HEK293T (cell line): ENCODE measurements at regions not wholly inside any gene's neighbourhood (a gene's known extent, or its start where the extent isn't known, plus 50 kb on each side); places are given as distances from the start of the nearest gene placed in this dataset.

ENCODE experiments used
- ARNT ChIP-seq: fragments of 450-650 bp; IDR thresholded peaks from 2 replicates; pipeline ENCODE4 v1.6.1; 2017; ENCODE audit warnings: mild to moderate bottlenecking
- BHLHE40 ChIP-seq: fragments of 450-650 bp; IDR thresholded peaks from 2 replicates; pipeline ENCODE4 v1.6.1; 2016; ENCODE audit warnings: mild to moderate bottlenecking, moderate library complexity, borderline replicate concordance
- FOXM1 ChIP-seq: fragments of 450-650 bp; IDR thresholded peaks from 2 replicates; pipeline ENCODE4 v1.6.1; 2017; ENCODE audit warnings: mild to moderate bottlenecking, borderline replicate concordance
- HDGF ChIP-seq: fragments of 450-650 bp; IDR thresholded peaks from 2 replicates; pipeline ENCODE4 v1.6.1; 2017; ENCODE audit warnings: antibody characterized with exemption, borderline replicate concordance
- L3MBTL2 ChIP-seq: fragments of 450-650 bp; conservative IDR thresholded peaks from 2 replicates; pipeline ENCODE4 v1.6.1; 2016; ENCODE audit warnings: mild to moderate bottlenecking
- SP1 ChIP-seq: fragments of 450-650 bp; IDR thresholded peaks from 2 replicates; pipeline ENCODE4 v1.6.1; 2017
- TARDBP ChIP-seq: fragments of 450-650 bp; IDR thresholded peaks from 2 replicates; pipeline ENCODE4 v1.6.1; 2016
- ZNF384 ChIP-seq: fragments of 450-650 bp; IDR thresholded peaks from 2 replicates; pipeline ENCODE4 v1.6.1; 2016
- TF ChIP-seq, protein P1 (sequence below): fragments of 450-650 bp; IDR thresholded peaks from 2 replicates; pipeline ENCODE4 v1.6.1; 2016

- TF ChIP-seq HDGF (no peak), FOXM1 (no peak), L3MBTL2 (no peak), BHLHE40 (no peak), TARDBP (no peak), SP1 (no peak), ARNT (no peak), ZNF384 (no peak)
- TF ChIP-seq, protein P1, sequence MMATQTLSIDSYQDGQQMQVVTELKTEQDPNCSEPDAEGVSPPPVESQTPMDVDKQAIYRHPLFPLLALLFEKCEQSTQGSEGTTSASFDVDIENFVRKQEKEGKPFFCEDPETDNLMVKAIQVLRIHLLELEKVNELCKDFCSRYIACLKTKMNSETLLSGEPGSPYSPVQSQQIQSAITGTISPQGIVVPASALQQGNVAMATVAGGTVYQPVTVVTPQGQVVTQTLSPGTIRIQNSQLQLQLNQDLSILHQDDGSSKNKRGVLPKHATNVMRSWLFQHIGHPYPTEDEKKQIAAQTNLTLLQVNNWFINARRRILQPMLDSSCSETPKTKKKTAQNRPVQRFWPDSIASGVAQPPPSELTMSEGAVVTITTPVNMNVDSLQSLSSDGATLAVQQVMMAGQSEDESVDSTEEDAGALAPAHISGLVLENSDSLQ: no peak
These were observed 183.0 kb upstream of the SMLR1 start for GRCh38 chr6:130644175-130644574.
